Left ventricle myocardium inferior (tissue), 1 donor: ENCODE measurements at regions not wholly inside any gene's neighbourhood (a gene's known extent, or its start where the extent isn't known, plus 50 kb on each side); places are given as distances from the start of the nearest gene placed in this dataset.
A peak's percentile ranks its signal among the peaks of the same experiment; 100 is the strongest.

ENCODE experiments used
- DNase-seq: peaks from one replicate; pipeline ENCODE4 v3.0.0-alpha.2; 2020
- H3K27ac ChIP-seq: fragments of 200-600 bp; replicated peaks from 2 replicates; pipeline ENCODE4 v1.8.0; 2021
- H3K27me3 ChIP-seq: fragments of 200-600 bp; 2 replicates; pipeline ENCODE4 v1.8.0; 2021; ENCODE audit warnings: low read depth
- H3K36me3 ChIP-seq: fragments of 200-600 bp; 2 replicates; pipeline ENCODE4 v1.8.0; 2021
- H3K4me1 ChIP-seq: fragments of 200-600 bp; 2 replicates; pipeline ENCODE4 v1.8.0; 2021
- H3K4me3 ChIP-seq: fragments of 200-600 bp; 2 replicates; pipeline ENCODE4 v1.8.0; 2021; ENCODE audit warnings: mild to moderate bottlenecking, moderate library complexity
- H3K9me3 ChIP-seq: fragments of 200-600 bp; replicated peaks from 2 replicates; pipeline ENCODE4 v1.8.0; 2021
- intact Hi-C: fragments of 100-400 bp; cut with micrococcal nuclease; formaldehyde crosslinking; loops from one replicate; pipeline ENCODE4 v1.11.0; 2022
- TF ChIP-seq, protein P1 (sequence below): fragments of 200-600 bp; IDR thresholded peaks from 2 replicates; pipeline ENCODE4 v1.8.0; 2021; ENCODE audit warnings: antibody characterized with exemption, mild to moderate bottlenecking, borderline replicate concordance
- donor health status: DM: no; HTN: yes; CAD: no; lungs with severe emphysema.

DNA sequence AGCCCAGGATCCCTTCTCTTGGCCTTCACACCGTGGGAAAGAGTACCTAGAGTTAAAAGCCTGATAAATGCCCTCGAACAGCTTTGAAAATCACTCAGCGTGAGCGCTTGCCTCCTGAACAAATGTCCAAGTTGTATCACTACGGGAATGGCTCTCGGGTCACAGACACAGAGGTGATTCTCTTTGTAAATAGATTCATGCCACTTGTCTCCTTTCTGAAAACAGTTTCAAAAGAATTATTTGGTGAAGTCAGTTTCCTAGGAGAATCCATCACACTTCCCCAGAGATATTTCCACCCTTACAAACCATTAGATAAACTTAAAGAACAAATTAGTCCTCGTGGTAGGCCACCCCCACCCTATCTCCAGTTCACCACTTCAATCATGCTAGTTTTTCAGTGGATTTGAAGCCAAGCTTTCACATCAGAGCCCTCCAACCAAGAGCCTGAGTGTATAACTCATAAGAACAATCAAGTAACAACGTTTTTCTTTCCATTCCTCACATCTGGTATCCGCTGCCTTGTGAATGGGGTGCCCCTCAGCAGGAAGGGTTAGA is 132.9 kb downstream of the SLC30A10 start:
- intact Hi-C loops = no loop called here
- DNase-seq = no peak
- Histone ChIP-seq H3K27me3 (no peaks in the 10 kb centered on the region), H3K9me3 (no peaks in the 10 kb centered on the region), H3K36me3 (no peaks in the 10 kb centered on the region), H3K27ac (no peak overlapping the region), H3K4me3 (no peak overlapping the region), H3K4me1 (peaks cover 22% of the 10 kb centered on the region)
- TF ChIP-seq, protein P1, sequence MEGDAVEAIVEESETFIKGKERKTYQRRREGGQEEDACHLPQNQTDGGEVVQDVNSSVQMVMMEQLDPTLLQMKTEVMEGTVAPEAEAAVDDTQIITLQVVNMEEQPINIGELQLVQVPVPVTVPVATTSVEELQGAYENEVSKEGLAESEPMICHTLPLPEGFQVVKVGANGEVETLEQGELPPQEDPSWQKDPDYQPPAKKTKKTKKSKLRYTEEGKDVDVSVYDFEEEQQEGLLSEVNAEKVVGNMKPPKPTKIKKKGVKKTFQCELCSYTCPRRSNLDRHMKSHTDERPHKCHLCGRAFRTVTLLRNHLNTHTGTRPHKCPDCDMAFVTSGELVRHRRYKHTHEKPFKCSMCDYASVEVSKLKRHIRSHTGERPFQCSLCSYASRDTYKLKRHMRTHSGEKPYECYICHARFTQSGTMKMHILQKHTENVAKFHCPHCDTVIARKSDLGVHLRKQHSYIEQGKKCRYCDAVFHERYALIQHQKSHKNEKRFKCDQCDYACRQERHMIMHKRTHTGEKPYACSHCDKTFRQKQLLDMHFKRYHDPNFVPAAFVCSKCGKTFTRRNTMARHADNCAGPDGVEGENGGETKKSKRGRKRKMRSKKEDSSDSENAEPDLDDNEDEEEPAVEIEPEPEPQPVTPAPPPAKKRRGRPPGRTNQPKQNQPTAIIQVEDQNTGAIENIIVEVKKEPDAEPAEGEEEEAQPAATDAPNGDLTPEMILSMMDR = no peak

DNA sequence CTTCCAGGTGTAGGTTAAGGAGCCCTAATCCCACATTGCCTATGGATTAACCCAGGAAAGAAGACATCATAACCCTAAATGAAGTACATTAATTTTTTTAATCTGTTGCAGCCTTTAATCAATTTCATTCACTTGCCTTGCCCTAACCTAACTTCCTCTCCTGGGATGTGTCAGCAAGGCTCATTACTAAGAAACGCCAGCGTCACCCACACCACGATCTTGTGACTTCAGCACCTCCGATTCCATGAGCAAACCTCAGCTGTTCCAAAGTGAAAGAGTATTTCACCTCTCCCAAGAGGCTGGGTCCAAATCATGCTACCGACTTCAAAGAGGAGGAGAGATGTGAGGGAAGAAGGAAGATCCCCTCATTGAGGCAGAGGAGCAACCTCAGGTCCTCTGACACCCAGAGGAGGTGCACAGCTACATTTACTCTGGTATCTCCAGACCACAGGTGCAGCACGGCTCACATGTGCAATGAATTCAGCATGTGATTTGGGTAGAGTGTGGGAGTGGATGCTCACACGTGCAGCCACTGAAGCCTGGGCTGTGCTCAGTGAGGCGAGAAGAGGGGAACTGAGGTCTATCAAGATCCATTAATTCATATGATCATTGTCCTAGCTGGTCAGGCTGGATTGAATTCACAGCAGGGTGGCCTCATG is 134.1 kb downstream of the SLC30A10 start:
- intact Hi-C loops = no loop called here
- no peak for DNase-seq
- no peaks in the 10 kb centered on the region for H3K27me3 ChIP-seq
- no peak overlapping the region for H3K4me3 ChIP-seq
- H3K36me3 ChIP-seq = no peaks in the 10 kb centered on the region
- no peak overlapping the region for H3K27ac ChIP-seq
- TF ChIP-seq, protein P1 = no peak
- no peaks in the 10 kb centered on the region for H3K9me3 ChIP-seq
- H3K4me1 ChIP-seq = peaks cover 22% of the 10 kb centered on the region

DNA sequence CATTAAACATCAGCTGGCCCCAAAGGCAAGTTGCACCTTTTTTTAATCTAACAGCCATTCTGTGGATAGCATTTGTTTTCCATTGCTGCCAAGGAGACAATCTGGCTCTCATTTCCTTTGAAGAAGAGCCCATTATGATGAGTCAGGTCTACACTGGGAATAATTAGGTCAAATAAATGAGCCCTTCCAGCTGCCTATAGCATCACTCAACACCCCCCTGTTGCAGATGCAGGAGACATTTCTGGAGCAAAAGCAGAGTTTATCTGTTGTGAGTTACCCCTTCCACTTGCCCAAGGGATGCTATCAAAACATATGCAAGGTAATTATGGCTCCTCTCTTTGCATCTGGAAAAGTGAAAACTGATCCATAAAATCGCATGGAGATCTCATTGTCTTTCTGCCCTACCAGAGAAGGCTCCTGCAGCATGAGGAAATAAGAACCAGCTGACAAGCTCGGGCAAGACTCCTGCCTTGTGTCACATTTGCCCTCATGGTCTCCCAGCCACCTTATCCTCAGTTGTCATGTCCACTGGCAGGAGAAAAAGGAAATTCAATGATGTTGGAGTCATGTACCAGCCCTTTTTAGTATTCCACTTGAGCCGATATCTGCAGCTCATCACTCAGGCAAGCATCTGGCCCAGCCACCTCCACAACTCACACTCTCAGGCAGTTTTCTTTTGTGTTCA is 135.9 kb downstream of the SLC30A10 start:
- Histone ChIP-seq H3K27ac (peak overlapping the region; percentile 19), H3K4me3 (no peak overlapping the region), H3K9me3 (peaks cover 9% of the 10 kb centered on the region), H3K27me3 (no peaks in the 10 kb centered on the region), H3K36me3 (no peaks in the 10 kb centered on the region), H3K4me1 (peaks cover 22% of the 10 kb centered on the region)
- no peak for DNase-seq
- intact Hi-C loops = no loop called here
- TF ChIP-seq, protein P1 = no peak

DNA sequence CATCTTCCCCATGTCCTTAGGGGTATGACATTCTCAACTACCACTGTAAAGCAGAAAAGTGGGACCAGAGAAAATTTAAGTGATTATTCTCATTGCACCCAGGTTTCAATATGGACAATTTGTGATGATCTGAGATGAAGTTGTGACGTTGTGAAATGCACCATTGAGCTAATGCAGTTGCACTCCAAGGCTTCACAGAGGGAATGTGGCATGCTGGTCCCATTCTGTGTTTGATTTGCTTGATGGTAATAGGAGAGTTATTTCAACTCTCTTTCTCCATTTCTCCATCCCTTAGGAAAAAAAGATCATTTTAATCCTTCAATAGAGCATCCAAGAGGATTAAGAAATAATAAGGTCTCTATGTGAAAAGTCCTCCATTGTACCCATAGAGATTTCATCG is 136.6 kb downstream of the SLC30A10 start:
- no peak for DNase-seq
- H3K27me3 ChIP-seq = no peaks in the 10 kb centered on the region
- intact Hi-C loops = no loop called here
- H3K27ac ChIP-seq = peak overlapping the region; percentile 19
- TF ChIP-seq, protein P1 = no peak
- H3K9me3 ChIP-seq = peaks cover 9% of the 10 kb centered on the region
- H3K36me3 ChIP-seq = no peaks in the 10 kb centered on the region
- peaks cover 22% of the 10 kb centered on the region for H3K4me1 ChIP-seq
- H3K4me3 ChIP-seq = no peak overlapping the region

DNA sequence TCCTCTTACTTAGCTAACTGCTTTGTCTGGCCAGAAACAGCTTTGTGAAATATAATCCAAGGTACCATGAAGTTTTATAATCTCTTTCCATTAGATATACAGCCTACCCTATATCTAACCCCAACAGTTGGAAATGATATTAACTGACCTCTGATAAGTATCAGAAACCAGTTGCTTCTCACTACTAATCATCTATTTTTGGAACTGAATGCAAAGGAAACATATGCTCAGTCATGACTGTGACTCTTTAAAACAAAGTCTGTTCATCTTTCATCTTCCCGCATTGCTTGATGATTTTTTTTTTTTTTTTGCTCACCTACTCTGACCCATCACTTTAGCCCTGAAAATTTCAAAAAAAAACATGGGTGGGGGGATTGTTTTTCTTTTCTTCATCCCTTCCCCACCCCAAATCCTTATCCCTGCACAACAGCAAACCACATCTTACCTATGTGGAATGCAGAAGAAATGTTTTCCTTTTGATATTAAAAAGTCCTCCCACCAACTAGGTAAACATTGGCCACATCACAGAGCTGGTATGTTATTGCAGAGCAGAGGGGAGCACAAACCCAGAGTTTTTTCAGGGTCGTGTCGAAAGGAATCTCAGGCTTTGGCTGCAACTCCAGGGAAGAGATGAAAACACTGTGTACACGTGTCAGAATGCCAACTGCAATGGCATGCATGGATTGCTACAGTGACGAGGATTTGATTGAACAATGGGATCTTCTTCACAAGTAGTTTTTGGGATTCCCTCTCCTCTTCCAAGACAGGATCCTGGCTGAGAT is 137.3 kb downstream of the SLC30A10 start:
- Histone ChIP-seq H3K9me3 (peaks cover 9% of the 10 kb centered on the region), H3K36me3 (no peaks in the 10 kb centered on the region), H3K4me1 (peaks cover 22% of the 10 kb centered on the region), H3K27me3 (no peaks in the 10 kb centered on the region), H3K27ac (no peak overlapping the region), H3K4me3 (no peak overlapping the region)
- intact Hi-C loops = no loop called here
- TF ChIP-seq, protein P1 = no peak
- DNase-seq = no peak
